ENCODE measurements at regions not wholly inside any gene's neighbourhood (a gene's known extent, or its start where the extent isn't known, plus 50 kb on each side); places are given as distances from the start of the nearest gene placed in this dataset.
"Not testable (repeated sequence)": the region's sequence is repeated elsewhere in the genome, so short reads cannot be mapped to it uniquely, and the experiment has no call there.

DNA sequence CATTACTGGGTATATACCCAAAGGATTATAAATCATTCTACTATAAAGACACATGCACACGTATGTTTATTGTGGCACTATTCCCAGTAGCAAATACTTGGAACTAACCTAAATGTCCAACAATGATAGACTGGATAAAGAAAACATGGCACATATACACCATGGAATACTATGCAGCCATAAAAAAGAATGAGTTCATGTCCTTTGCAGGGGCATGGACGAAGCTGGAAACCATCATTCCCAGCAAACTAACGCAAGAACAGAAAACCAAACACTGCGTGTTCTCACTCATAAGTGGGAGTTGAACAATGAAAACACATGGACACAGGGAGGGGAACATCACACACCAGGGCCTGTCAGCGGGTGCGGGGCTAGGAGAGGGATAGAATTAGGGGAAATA is 114.5 kb upstream of the CHD1 start:
- TF ChIP-seq, protein P1, sequence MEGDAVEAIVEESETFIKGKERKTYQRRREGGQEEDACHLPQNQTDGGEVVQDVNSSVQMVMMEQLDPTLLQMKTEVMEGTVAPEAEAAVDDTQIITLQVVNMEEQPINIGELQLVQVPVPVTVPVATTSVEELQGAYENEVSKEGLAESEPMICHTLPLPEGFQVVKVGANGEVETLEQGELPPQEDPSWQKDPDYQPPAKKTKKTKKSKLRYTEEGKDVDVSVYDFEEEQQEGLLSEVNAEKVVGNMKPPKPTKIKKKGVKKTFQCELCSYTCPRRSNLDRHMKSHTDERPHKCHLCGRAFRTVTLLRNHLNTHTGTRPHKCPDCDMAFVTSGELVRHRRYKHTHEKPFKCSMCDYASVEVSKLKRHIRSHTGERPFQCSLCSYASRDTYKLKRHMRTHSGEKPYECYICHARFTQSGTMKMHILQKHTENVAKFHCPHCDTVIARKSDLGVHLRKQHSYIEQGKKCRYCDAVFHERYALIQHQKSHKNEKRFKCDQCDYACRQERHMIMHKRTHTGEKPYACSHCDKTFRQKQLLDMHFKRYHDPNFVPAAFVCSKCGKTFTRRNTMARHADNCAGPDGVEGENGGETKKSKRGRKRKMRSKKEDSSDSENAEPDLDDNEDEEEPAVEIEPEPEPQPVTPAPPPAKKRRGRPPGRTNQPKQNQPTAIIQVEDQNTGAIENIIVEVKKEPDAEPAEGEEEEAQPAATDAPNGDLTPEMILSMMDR (IDR thresholded peaks at IDR 0.05; ENCODE audit: low read depth, low read length, poor library complexity, severe bottlenecking): not testable (repeated sequence)
- not testable (repeated sequence) for TF ChIP-seq EZH2phosphoT487 (IDR thresholded peaks at IDR 0.05; ENCODE audit: borderline replicate concordance, low read length)
